ENCODE measurements at regions not wholly inside any gene's neighbourhood (a gene's known extent, or its start where the extent isn't known, plus 50 kb on each side); places are given as distances from the start of the nearest gene placed in this dataset.

GRCh38 chr1:170252851-170253579, 107.3 kb downstream of the NTMT2 start:
- no peak overlapping the region for H3K27ac Mint-ChIP-seq
- H3K4me3 ChIP-seq: no peak overlapping the region
- TF ChIP-seq CTCF (IDR thresholded peaks at IDR 0.05): no peak
- H3K27me3 Mint-ChIP-seq (ENCODE audit: insufficient read depth, low read depth): peaks cover 5% of the 10 kb centered on the region
- no peaks in the 10 kb centered on the region for H3K27me3 ChIP-seq
- no peak overlapping the region for H3K27ac ChIP-seq
- H3K4me3 Mint-ChIP-seq: no peak overlapping the region
- no peaks in the 10 kb centered on the region for H3K9me3 ChIP-seq (ENCODE audit: low read depth)
- H3K36me3 Mint-ChIP-seq: no peaks in the 10 kb centered on the region
- no peak overlapping the region for H2AFZ ChIP-seq (replicated peaks)
- H3K36me3 ChIP-seq: no peaks in the 10 kb centered on the region
- no peaks in the 10 kb centered on the region for H3K4me1 Mint-ChIP-seq
- peaks cover 19% of the 10 kb centered on the region for H3K9me3 Mint-ChIP-seq
- no peaks in the 10 kb centered on the region for H3F3A ChIP-seq (ENCODE audit: low read depth)
- H4K20me1 ChIP-seq (ENCODE audit: low read depth): no peaks in the 10 kb centered on the region
- no peak for DNase-seq (ENCODE audit: low spot score)
- H3K4me2 ChIP-seq: no peak overlapping the region
- no peaks in the 10 kb centered on the region for H3K79me2 ChIP-seq (ENCODE audit: low read depth)
- H3K9ac ChIP-seq: no peak overlapping the region
- no peaks in the 10 kb centered on the region for H3K4me1 ChIP-seq

- no peak overlapping the region for H3K27ac ChIP-seq
- Mint-ChIP-seq H3K4me3 (no peak overlapping the region), H3K4me1 (no peaks in the 10 kb centered on the region), H3K27ac (no peak overlapping the region), H3K36me3 (no peaks in the 10 kb centered on the region), H3K27me3 (ENCODE audit: insufficient read depth, low read depth) (peaks cover 5% of the 10 kb centered on the region), H3K9me3 (peaks cover 16% of the 10 kb centered on the region)
- no peaks in the 10 kb centered on the region for H3K9me3 ChIP-seq (ENCODE audit: low read depth)
- no peak overlapping the region for H3K4me3 ChIP-seq
- TF ChIP-seq CTCF (IDR thresholded peaks at IDR 0.05) (no peak), EZH2phosphoT487 (IDR thresholded peaks at IDR 0.05) (no peak), EZH2 (IDR thresholded peaks at IDR 0.05) (no peak)
- no peaks in the 10 kb centered on the region for H3K4me1 ChIP-seq
- H3F3A ChIP-seq (ENCODE audit: low read depth): no peaks in the 10 kb centered on the region
- H3K36me3 ChIP-seq: no peaks in the 10 kb centered on the region
- no peaks in the 10 kb centered on the region for H4K20me1 ChIP-seq (ENCODE audit: low read depth)
- H3K4me2 ChIP-seq: no peak overlapping the region
- no peak overlapping the region for H2AFZ ChIP-seq (replicated peaks)
- no peaks in the 10 kb centered on the region for H3K27me3 ChIP-seq
- no peak overlapping the region for H3K9ac ChIP-seq
- H3K79me2 ChIP-seq (ENCODE audit: low read depth): no peaks in the 10 kb centered on the region
- no peak for DNase-seq (ENCODE audit: low spot score)
Measured at GRCh38 chr1:170254371-170254770, 108.6 kb downstream of the NTMT2 start.

DNA sequence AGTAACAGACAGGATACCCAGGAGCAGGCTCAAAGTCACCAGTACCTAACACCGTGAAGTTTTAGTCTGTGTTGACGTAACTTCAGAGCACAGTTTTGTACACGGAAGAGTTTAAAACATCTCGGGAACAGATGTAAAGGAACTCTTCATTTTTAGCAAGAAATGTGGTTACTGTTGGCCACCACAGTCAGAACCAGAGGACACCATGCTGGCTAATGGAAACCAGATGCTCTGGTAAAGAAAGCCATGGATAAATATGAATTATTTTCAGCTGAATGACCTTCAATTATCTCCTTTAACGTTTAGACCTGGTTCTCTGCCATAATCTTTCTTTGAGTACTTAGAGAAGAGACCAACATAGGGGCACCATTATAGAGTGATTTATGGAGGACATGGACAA, 115.9 kb downstream of the NTMT2 start:
- Mint-ChIP-seq H3K4me1 (no peaks in the 10 kb centered on the region), H3K36me3 (no peaks in the 10 kb centered on the region), H3K9me3 (no peaks in the 10 kb centered on the region), H3K27ac (no peak overlapping the region), H3K27me3 (ENCODE audit: insufficient read depth, low read depth) (peaks cover 4% of the 10 kb centered on the region), H3K4me3 (no peak overlapping the region)
- no peaks in the 10 kb centered on the region for H3K9me3 ChIP-seq (ENCODE audit: low read depth)
- no peak overlapping the region for H3K4me3 ChIP-seq
- no peaks in the 10 kb centered on the region for H3K27me3 ChIP-seq
- H2AFZ ChIP-seq (replicated peaks): no peak overlapping the region
- TF ChIP-seq EZH2 (IDR thresholded peaks at IDR 0.05): no peak
- TF ChIP-seq EZH2phosphoT487 (IDR thresholded peaks at IDR 0.05): no peak
- TF ChIP-seq CTCF (IDR thresholded peaks at IDR 0.05): no peak
- no peak overlapping the region for H3K4me2 ChIP-seq
- no peaks in the 10 kb centered on the region for H3K4me1 ChIP-seq
- no peaks in the 10 kb centered on the region for H3F3A ChIP-seq (ENCODE audit: low read depth)
- no peaks in the 10 kb centered on the region for H4K20me1 ChIP-seq (ENCODE audit: low read depth)
- no peak for DNase-seq (ENCODE audit: low spot score)
- no peak overlapping the region for H3K27ac ChIP-seq
- no peaks in the 10 kb centered on the region for H3K79me2 ChIP-seq (ENCODE audit: low read depth)
- no peak overlapping the region for H3K9ac ChIP-seq
- no peaks in the 10 kb centered on the region for H3K36me3 ChIP-seq
